ENCODE measurements at regions not wholly inside any gene's neighbourhood (a gene's known extent, or its start where the extent isn't known, plus 50 kb on each side); places are given as distances from the start of the nearest gene placed in this dataset.

- DNase-seq: no peak
Observed at GRCh38 chr4:146998157-146998556, 52.5 kb upstream of the TTC29 start.

GRCh38 chr4:147003956-147004809 is 58.5 kb upstream of the TTC29 start:
- DNase-seq: no peak

- no peak for DNase-seq
Observed at GRCh38 chr4:147006229-147006628, 60.6 kb upstream of the TTC29 start.

- no peak for DNase-seq
Observed at GRCh38 chr4:147009875-147010274, 64.2 kb upstream of the TTC29 start.

- DNase-seq: no peak
Observed at GRCh38 chr4:147011411-147011810, 65.7 kb upstream of the TTC29 start.

- DNase-seq: no peak
Observed at GRCh38 chr4:147012059-147012707, 66.5 kb upstream of the TTC29 start.

GRCh38 chr4:147014946-147015345 is 69.3 kb upstream of the TTC29 start:
- no peak for DNase-seq

GRCh38 chr4:147015491-147015890 is 69.8 kb upstream of the TTC29 start:
- DNase-seq: no peak

GRCh38 chr4:147017081-147017480 is 71.4 kb upstream of the TTC29 start:
- no peak for DNase-seq

- peak; percentile 80 for DNase-seq
Observed at GRCh38 chr4:147019091-147019490, 73.4 kb upstream of the TTC29 start.

- DNase-seq: no peak
Observed at GRCh38 chr4:147020456-147020855, 74.8 kb upstream of the TTC29 start.

- no peak for DNase-seq
Observed at GRCh38 chr4:147025042-147025441, 79.4 kb upstream of the TTC29 start.

GRCh38 chr4:147029296-147029695 is 83.6 kb upstream of the TTC29 start:
- DNase-seq: no peak

GRCh38 chr4:147034372-147034771 is 88.7 kb upstream of the TTC29 start:
- DNase-seq: no peak

- DNase-seq: no peak
Observed at GRCh38 chr4:147037069-147037468, 91.4 kb upstream of the TTC29 start.

GRCh38 chr4:147039976-147040575 is 94.4 kb upstream of the TTC29 start:
- no peak for DNase-seq

- no peak for DNase-seq
Observed at GRCh38 chr4:147040874-147041273, 95.2 kb upstream of the TTC29 start.

- no peak for DNase-seq
Observed at GRCh38 chr4:147041376-147041775, 95.7 kb upstream of the TTC29 start.

- DNase-seq: no peak
Observed at GRCh38 chr4:147042046-147042445, 96.4 kb upstream of the TTC29 start.

GRCh38 chr4:147044241-147044640 is 98.6 kb upstream of the TTC29 start:
- no peak for DNase-seq

GRCh38 chr4:147049946-147050345 is 104.3 kb upstream of the TTC29 start:
- no peak for DNase-seq

GRCh38 chr4:147050356-147050765 is 104.7 kb upstream of the TTC29 start:
- no peak for DNase-seq

GRCh38 chr4:147052361-147052760 is 106.7 kb upstream of the TTC29 start:
- DNase-seq: no peak
